ENCODE measurements at regions not wholly inside any gene's neighbourhood (a gene's known extent, or its start where the extent isn't known, plus 50 kb on each side); places are given as distances from the start of the nearest gene placed in this dataset.

- TF ChIP-seq CTCF (IDR thresholded peaks at IDR 0.05; ENCODE audit: insufficient read depth, low read depth, low read length) (no peak), EZH2 (IDR thresholded peaks at IDR 0.05; ENCODE audit: insufficient read depth, low read length) (no peak)
Measured at GRCh38 chr1:199688774-199689173, 338.7 kb upstream of the NR5A2 start.

Measured in astrocyte (in vitro differentiated cells and primary cell).